H1 (cell line): ENCODE measurements at regions not wholly inside any gene's neighbourhood (a gene's known extent, or its start where the extent isn't known, plus 50 kb on each side); places are given as distances from the start of the nearest gene placed in this dataset.

Experiments
- CHD2 ChIP-seq: IDR thresholded peaks from 2 replicates; pipeline ENCODE4 v1.6.1; 2012; ENCODE audit warnings: low read length, improper control_type of control experiment
- HDAC6 ChIP-seq: IDR thresholded peaks from one replicate; pipeline ENCODE4 v1.7.1; 2012; ENCODE audit warnings: low read depth, mild to moderate bottlenecking, inconsistent platforms, low read length, moderate library complexity
- RXRA ChIP-seq: IDR thresholded peaks from 2 replicates; pipeline ENCODE4 v1.6.1; 2011; ENCODE audit warnings: low read depth, mild to moderate bottlenecking, low read length, moderate library complexity; ENCODE audit not compliant: insufficient read depth
- TF ChIP-seq, protein P1 (sequence below): fragments of 300-600 bp; sonication (generic); IDR thresholded peaks from 2 replicates; pipeline ENCODE4 v1.7.1; 2012; ENCODE audit warnings: low read length, moderate library complexity, mild to moderate bottlenecking, inconsistent platforms; ENCODE audit not compliant: insufficient replicate concordance
- TF ChIP-seq, protein P2 (sequence below): IDR thresholded peaks from 2 replicates; pipeline ENCODE4 v1.6.1; 2011; ENCODE audit warnings: low read depth, mild to moderate bottlenecking, low read length; ENCODE audit not compliant: insufficient read depth

DNA sequence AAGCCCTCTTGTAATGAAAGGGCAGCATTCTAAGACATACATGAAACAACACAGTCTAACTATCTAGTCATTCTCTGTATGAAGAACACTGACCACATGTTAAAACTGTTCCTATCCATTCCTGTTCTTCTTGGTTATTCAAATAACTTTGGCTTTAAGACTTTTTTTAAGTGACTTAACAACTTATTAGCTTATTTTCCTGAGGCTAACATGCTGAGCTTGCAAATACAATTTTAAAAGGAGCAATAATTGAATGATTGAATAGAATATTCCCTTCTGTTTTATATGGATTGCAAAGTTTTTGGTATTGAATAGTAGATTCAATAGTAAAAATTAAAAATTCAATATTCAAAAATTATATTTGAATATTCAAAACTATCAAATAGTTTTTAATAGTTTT, 92.3 kb downstream of the HTR5A start (continued):
- TF ChIP-seq, protein P1, sequence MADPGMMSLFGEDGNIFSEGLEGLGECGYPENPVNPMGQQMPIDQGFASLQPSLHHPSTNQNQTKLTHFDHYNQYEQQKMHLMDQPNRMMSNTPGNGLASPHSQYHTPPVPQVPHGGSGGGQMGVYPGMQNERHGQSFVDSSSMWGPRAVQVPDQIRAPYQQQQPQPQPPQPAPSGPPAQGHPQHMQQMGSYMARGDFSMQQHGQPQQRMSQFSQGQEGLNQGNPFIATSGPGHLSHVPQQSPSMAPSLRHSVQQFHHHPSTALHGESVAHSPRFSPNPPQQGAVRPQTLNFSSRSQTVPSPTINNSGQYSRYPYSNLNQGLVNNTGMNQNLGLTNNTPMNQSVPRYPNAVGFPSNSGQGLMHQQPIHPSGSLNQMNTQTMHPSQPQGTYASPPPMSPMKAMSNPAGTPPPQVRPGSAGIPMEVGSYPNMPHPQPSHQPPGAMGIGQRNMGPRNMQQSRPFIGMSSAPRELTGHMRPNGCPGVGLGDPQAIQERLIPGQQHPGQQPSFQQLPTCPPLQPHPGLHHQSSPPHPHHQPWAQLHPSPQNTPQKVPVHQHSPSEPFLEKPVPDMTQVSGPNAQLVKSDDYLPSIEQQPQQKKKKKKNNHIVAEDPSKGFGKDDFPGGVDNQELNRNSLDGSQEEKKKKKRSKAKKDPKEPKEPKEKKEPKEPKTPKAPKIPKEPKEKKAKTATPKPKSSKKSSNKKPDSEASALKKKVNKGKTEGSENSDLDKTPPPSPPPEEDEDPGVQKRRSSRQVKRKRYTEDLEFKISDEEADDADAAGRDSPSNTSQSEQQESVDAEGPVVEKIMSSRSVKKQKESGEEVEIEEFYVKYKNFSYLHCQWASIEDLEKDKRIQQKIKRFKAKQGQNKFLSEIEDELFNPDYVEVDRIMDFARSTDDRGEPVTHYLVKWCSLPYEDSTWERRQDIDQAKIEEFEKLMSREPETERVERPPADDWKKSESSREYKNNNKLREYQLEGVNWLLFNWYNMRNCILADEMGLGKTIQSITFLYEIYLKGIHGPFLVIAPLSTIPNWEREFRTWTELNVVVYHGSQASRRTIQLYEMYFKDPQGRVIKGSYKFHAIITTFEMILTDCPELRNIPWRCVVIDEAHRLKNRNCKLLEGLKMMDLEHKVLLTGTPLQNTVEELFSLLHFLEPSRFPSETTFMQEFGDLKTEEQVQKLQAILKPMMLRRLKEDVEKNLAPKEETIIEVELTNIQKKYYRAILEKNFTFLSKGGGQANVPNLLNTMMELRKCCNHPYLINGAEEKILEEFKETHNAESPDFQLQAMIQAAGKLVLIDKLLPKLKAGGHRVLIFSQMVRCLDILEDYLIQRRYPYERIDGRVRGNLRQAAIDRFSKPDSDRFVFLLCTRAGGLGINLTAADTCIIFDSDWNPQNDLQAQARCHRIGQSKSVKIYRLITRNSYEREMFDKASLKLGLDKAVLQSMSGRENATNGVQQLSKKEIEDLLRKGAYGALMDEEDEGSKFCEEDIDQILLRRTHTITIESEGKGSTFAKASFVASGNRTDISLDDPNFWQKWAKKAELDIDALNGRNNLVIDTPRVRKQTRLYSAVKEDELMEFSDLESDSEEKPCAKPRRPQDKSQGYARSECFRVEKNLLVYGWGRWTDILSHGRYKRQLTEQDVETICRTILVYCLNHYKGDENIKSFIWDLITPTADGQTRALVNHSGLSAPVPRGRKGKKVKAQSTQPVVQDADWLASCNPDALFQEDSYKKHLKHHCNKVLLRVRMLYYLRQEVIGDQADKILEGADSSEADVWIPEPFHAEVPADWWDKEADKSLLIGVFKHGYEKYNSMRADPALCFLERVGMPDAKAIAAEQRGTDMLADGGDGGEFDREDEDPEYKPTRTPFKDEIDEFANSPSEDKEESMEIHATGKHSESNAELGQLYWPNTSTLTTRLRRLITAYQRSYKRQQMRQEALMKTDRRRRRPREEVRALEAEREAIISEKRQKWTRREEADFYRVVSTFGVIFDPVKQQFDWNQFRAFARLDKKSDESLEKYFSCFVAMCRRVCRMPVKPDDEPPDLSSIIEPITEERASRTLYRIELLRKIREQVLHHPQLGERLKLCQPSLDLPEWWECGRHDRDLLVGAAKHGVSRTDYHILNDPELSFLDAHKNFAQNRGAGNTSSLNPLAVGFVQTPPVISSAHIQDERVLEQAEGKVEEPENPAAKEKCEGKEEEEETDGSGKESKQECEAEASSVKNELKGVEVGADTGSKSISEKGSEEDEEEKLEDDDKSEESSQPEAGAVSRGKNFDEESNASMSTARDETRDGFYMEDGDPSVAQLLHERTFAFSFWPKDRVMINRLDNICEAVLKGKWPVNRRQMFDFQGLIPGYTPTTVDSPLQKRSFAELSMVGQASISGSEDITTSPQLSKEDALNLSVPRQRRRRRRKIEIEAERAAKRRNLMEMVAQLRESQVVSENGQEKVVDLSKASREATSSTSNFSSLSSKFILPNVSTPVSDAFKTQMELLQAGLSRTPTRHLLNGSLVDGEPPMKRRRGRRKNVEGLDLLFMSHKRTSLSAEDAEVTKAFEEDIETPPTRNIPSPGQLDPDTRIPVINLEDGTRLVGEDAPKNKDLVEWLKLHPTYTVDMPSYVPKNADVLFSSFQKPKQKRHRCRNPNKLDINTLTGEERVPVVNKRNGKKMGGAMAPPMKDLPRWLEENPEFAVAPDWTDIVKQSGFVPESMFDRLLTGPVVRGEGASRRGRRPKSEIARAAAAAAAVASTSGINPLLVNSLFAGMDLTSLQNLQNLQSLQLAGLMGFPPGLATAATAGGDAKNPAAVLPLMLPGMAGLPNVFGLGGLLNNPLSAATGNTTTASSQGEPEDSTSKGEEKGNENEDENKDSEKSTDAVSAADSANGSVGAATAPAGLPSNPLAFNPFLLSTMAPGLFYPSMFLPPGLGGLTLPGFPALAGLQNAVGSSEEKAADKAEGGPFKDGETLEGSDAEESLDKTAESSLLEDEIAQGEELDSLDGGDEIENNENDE, result no peak
- TF ChIP-seq, protein P2, sequence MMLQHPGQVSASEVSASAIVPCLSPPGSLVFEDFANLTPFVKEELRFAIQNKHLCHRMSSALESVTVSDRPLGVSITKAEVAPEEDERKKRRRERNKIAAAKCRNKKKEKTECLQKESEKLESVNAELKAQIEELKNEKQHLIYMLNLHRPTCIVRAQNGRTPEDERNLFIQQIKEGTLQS, result no peak
- no peak for TF ChIP-seq CHD2
- TF ChIP-seq RXRA, result no peak
- no peak for TF ChIP-seq HDAC6
